HCT116 (cell line): ENCODE measurements at regions not wholly inside any gene's neighbourhood (a gene's known extent, or its start where the extent isn't known, plus 50 kb on each side); places are given as distances from the start of the nearest gene placed in this dataset.

ENCODE experiments used
- ATAC-seq: fragments of 200-7000 bp; cut with Tn5 transposase; 2 replicates; pipeline ENCODE4 v1.9.1; 2020; ENCODE audit warnings: mild to moderate bottlenecking, moderate library complexity
- BruUV-seq: library from RNA; stranded (reverse); fragments of 400-500 nt; replicated peaks from 2 replicates; lab custom pipeline; 2021; lab: Mats Ljungman, UMichigan
- CTCF ChIA-PET: fragments of 300-600 bp; sonication (Branson Sonifier 250); formaldehyde crosslinking; loops from one replicate; lab custom pipeline; 2021; ENCODE audit warnings: antibody characterized with exemption; lab: Charles Lee
- POLR2A ChIA-PET: fragments of 300-600, 350-600 bp; sonication (Branson Sonifier 250); formaldehyde crosslinking; loops from one replicate; lab custom pipeline; 2021; ENCODE audit warnings: antibody characterized with exemption; lab: Charles Lee
- RAD21 ChIA-PET, 2 experiments: fragments of 300-600 bp; sonication (Branson Sonifier 250); formaldehyde crosslinking; loops; one replicate each; lab custom pipeline; 2023; ENCODE audit warnings: low total read pairs in 2 of 2; ENCODE audit not compliant: uncharacterized antibody in 2 of 2, unreplicated experiment in 2 of 2, low non-redundant PET in 1 of 2; lab: Charles Lee
- DNase-seq: peaks from one replicate; pipeline ENCODE4 v3.0.0-alpha.2; 2010; ENCODE audit warnings: low read depth, low spot score
- H2AFZ ChIP-seq: fragments of 200-600 bp; shearing (Covaris generic), sonication (generic); 2 replicates; pipeline ENCODE4 v1.6.1; 2017; ENCODE audit warnings: low read depth, mixed run types, mixed read lengths, antibody characterized with exemption, low read length; ENCODE audit not compliant: poor library complexity, severe bottlenecking
- H3K27ac ChIP-seq: 2 replicates; pipeline ENCODE4 v1.5.1; 2012; ENCODE audit warnings: low read depth, low read length
- H3K27me3 ChIP-seq: fragments of 200-600 bp; sonication (generic); 2 replicates; pipeline ENCODE4 v1.6.1; 2016; ENCODE audit warnings: mixed run types, low read length, mixed read lengths; ENCODE audit not compliant: insufficient read depth
- H3K36me3 ChIP-seq, 2 experiments: fragments of 200-500 bp in 1 of 2; fragments of 200-600 bp in 1 of 2; sonication (Bioruptor generic) in 1 of 2; sonication (generic) in 1 of 2; 2 replicates each; pipeline versions ENCODE4 v1.5.1 to v1.6.1; 2014 to 2016; ENCODE audit warnings: low read length in 2 of 2, inconsistent platforms in 1 of 2, mixed read lengths in 1 of 2, mixed run types in 1 of 2; ENCODE audit not compliant: insufficient read depth in 2 of 2, control insufficient read depth in 1 of 2
- H3K4me1 ChIP-seq, 2 experiments: fragments of 200-600 bp in 1 of 2; sonication (generic) in 1 of 2; 2 replicates each; pipeline versions ENCODE4 v1.5.1 to v1.6.1; 2012 to 2017; ENCODE audit warnings: low read length in 2 of 2, inconsistent platforms in 1 of 2, mild to moderate bottlenecking in 1 of 2, mixed read lengths in 1 of 2, mixed run types in 1 of 2, moderate library complexity in 1 of 2; ENCODE audit not compliant: insufficient read depth in 2 of 2, control insufficient read depth in 1 of 2
- H3K4me2 ChIP-seq: fragments of 200-600 bp; sonication (generic); 2 replicates; pipeline ENCODE4 v1.6.1; 2017; ENCODE audit warnings: mixed run types, low read length, mixed read lengths
- H3K4me3 ChIP-seq, 2 experiments: fragments of 200-600 bp in 1 of 2; sonication (generic) in 1 of 2; replicated peaks in 1 of 2; 2 replicates each; pipeline ENCODE4 v1.5.1; 2011 to 2016; ENCODE audit warnings: low read length in 2 of 2, control low read depth in 1 of 2, low read depth in 1 of 2, mild to moderate bottlenecking in 1 of 2, mixed read lengths in 1 of 2, mixed run types in 1 of 2
- H3K79me2 ChIP-seq: fragments of 200-600 bp; sonication (generic); 2 replicates; pipeline ENCODE4 v1.6.1; 2017; ENCODE audit warnings: mild to moderate bottlenecking, mixed run types, low read length, moderate library complexity, mixed read lengths; ENCODE audit not compliant: insufficient read depth
- H3K9ac ChIP-seq: fragments of 200-600 bp; sonication (generic); 2 replicates; pipeline ENCODE4 v1.6.1; 2016; ENCODE audit warnings: low read length, mixed read lengths
- H3K9me2 ChIP-seq: fragments of 200-600 bp; sonication (generic), shearing (Covaris generic); 2 replicates; pipeline ENCODE4 v1.6.1; 2017; ENCODE audit warnings: mixed run types, mild to moderate bottlenecking, moderate library complexity; ENCODE audit not compliant: insufficient read depth
- H3K9me3 ChIP-seq, 2 experiments: fragments of 200-500 bp in 1 of 2; fragments of 200-600 bp in 1 of 2; sonication (Bioruptor generic) in 1 of 2; sonication (generic) in 1 of 2; 2 replicates each; pipeline ENCODE4 v1.6.1; 2014 to 2017; ENCODE audit warnings: low read length in 2 of 2, mixed read lengths in 2 of 2, inconsistent platforms in 1 of 2, low read depth in 1 of 2, mild to moderate bottlenecking in 1 of 2, mixed run types in 1 of 2, moderate library complexity in 1 of 2; ENCODE audit not compliant: control insufficient read depth in 1 of 2, insufficient read depth in 1 of 2
- H4K20me1 ChIP-seq: fragments of 200-600 bp; sonication (generic), shearing (Covaris generic); 2 replicates; pipeline ENCODE4 v1.6.1; 2017; ENCODE audit warnings: mixed run types, mild to moderate bottlenecking, moderate library complexity; ENCODE audit not compliant: insufficient read depth
- ATF3 ChIP-seq: IDR thresholded peaks from 2 replicates; pipeline ENCODE4 v1.6.1; 2012
- CBX3 ChIP-seq: IDR thresholded peaks from 2 replicates; pipeline ENCODE4 v1.6.1; 2012; ENCODE audit warnings: low read depth
- CEBPB ChIP-seq: IDR thresholded peaks from 2 replicates; pipeline ENCODE4 v1.6.1; 2012; ENCODE audit warnings: low read depth
- CTCF ChIP-seq, 3 experiments: fragments of 200-600 bp in 1 of 3; sonication (generic) in 1 of 3; IDR thresholded peaks in 2 of 3; conservative IDR thresholded peaks in 1 of 3; 2 replicates each; pipeline ENCODE4 v1.5.1; 2012 to 2017; ENCODE audit warnings: low read depth in 2 of 3, low read length in 2 of 3, antibody characterized with exemption in 1 of 3, borderline replicate concordance in 1 of 3, control low read depth in 1 of 3, mild to moderate bottlenecking in 1 of 3, mixed read lengths in 1 of 3, mixed run types in 1 of 3, moderate library complexity in 1 of 3; ENCODE audit not compliant: insufficient read depth in 1 of 3
- ELF1 ChIP-seq: IDR thresholded peaks from 2 replicates; pipeline ENCODE4 v1.6.1; 2012; ENCODE audit warnings: low read depth, borderline replicate concordance
- EZH2 ChIP-seq: fragments of 200-600 bp; sonication (generic); IDR thresholded peaks from 2 replicates; pipeline ENCODE4 v1.6.1; 2017; ENCODE audit warnings: antibody characterized with exemption, mixed run types
- EZH2phosphoT487 ChIP-seq: fragments of 200-600 bp; IDR thresholded peaks from 2 replicates; pipeline ENCODE4 v1.6.1; 2018; ENCODE audit warnings: antibody characterized with exemption, borderline replicate concordance
- FOSL1 ChIP-seq: IDR thresholded peaks from 2 replicates; pipeline ENCODE4 v1.6.1; 2012; ENCODE audit warnings: low read depth
- MAX ChIP-seq: IDR thresholded peaks from 2 replicates; pipeline ENCODE4 v1.6.1; 2012
- POLR2A ChIP-seq: IDR thresholded peaks from 2 replicates; pipeline ENCODE4 v1.7.0; 2011; ENCODE audit warnings: borderline replicate concordance; ENCODE audit not compliant: insufficient read depth, insufficient read length; ENCODE audit errors: extremely low read depth
- POLR2AphosphoS5 ChIP-seq: IDR thresholded peaks from 2 replicates; pipeline ENCODE4 v1.6.1; 2011; ENCODE audit warnings: mild to moderate bottlenecking, low read depth, low read length, moderate library complexity
- REST ChIP-seq: IDR thresholded peaks from 2 replicates; pipeline ENCODE4 v1.6.1; 2012; ENCODE audit warnings: low read depth
- SIN3A ChIP-seq: IDR thresholded peaks from 2 replicates; pipeline ENCODE4 v1.6.1; 2012; ENCODE audit warnings: low read depth
- SP1 ChIP-seq: IDR thresholded peaks from 2 replicates; pipeline ENCODE4 v1.6.1; 2012; ENCODE audit warnings: low read depth
- TCF7L2 ChIP-seq: IDR thresholded peaks from 2 replicates; pipeline ENCODE4 v1.7.0; 2011; ENCODE audit warnings: borderline replicate concordance, inconsistent platforms; ENCODE audit not compliant: insufficient read depth, insufficient read length; ENCODE audit errors: extremely low read depth
- ZFX ChIP-seq: fragments of 450-650 bp; IDR thresholded peaks from 2 replicates; pipeline ENCODE4 v1.6.1; 2017
- ZNF274 ChIP-seq: fragments of 200-500 bp; sonication (Bioruptor generic); IDR thresholded peaks from 2 replicates; pipeline ENCODE4 v1.6.1; 2014; ENCODE audit warnings: mild to moderate bottlenecking, low read depth, low read length, inconsistent platforms
- intact Hi-C: fragments of 100-400 bp; cut with micrococcal nuclease; formaldehyde crosslinking; loops from 2 replicates; pipeline ENCODE4 v1.10.0; 2022

GRCh38 chr5:33034777-33035176 is 323.7 kb downstream of the NPR3 start (continued):
- TF ChIP-seq CTCF (IDR thresholded peaks at IDR 0.05 in 2 of 3, conservative IDR thresholded peaks at IDR 0.05 in 1 of 3; ENCODE audit: borderline replicate concordance in 1 of 3, insufficient read depth in 1 of 3, low read depth in 2 of 3, low read length in 2 of 3) = no peak
- no peak for TF ChIP-seq CBX3
- TF ChIP-seq MAX = no peak
- TF ChIP-seq FOSL1 = no peak

GRCh38 chr5:33035851-33036527 is 324.9 kb downstream of the NPR3 start:
- CTCF ChIA-PET = no interaction called here
- RAD21 ChIA-PET = no interaction called here
- TF ChIP-seq REST (no peak), ELF1 (no peak), TCF7L2 (no peak), CEBPB (no peak), ZFX (no peak), ZNF274 (no peak), POLR2A (no peak), CBX3 (no peak), CTCF (IDR thresholded peaks at IDR 0.05 in 2 of 3, conservative IDR thresholded peaks at IDR 0.05 in 1 of 3; ENCODE audit: borderline replicate concordance in 1 of 3, insufficient read depth in 1 of 3, low read depth in 2 of 3, low read length in 2 of 3) (no peak), FOSL1 (no peak), POLR2AphosphoS5 (no peak), ATF3 (no peak), EZH2 (no peak), EZH2phosphoT487 (no peak), SP1 (no peak), SIN3A (no peak)

More at GRCh38 chr5:33035851-33036527, 324.9 kb downstream of the NPR3 start:
- Histone ChIP-seq H3K27ac (no peak overlapping the region), H4K20me1 (no peaks in the 10 kb centered on the region), H3K9ac (no peak overlapping the region), H3K36me3 (no peaks in the 10 kb centered on the region), H3K4me3 (no peak overlapping the region), H3K9me3 (0 out of 4 replicates have a peak, but pooled peaks cover 0 to 3% of the 10 kb centered on the region in 2 experiments), H3K4me1 (no peaks in the 10 kb centered on the region), H3K9me2 (no peaks in the 10 kb centered on the region), H3K4me2 (no peak overlapping the region), H3K27me3 (no peaks in the 10 kb centered on the region), H2AFZ (no peak overlapping the region), H3K79me2 (no peaks in the 10 kb centered on the region)
- DNase-seq = no peak
- no TSS peak for BruUV-seq
- POLR2A ChIA-PET = no interaction called here
- no peak for ATAC-seq
- intact Hi-C loops = no loop called here
